Esophagus (tissue), 2 donors: ENCODE measurements at regions not wholly inside any gene's neighbourhood (a gene's known extent, or its start where the extent isn't known, plus 50 kb on each side); places are given as distances from the start of the nearest gene placed in this dataset.

Source experiments
- H3K27ac ChIP-seq, 2 donors: one replicate each; pipeline ENCODE4 v1.5.1; 2013; ENCODE audit warnings: low read depth in 2 of 2, mild to moderate bottlenecking in 2 of 2, inconsistent platforms in 1 of 2, low read length in 1 of 2, moderate library complexity in 1 of 2
- H3K27me3 ChIP-seq, 2 donors: one replicate each; pipeline ENCODE4 v1.6.1; 2013; ENCODE audit warnings: low read length in 2 of 2, control low read depth in 1 of 2, mild to moderate bottlenecking in 1 of 2; ENCODE audit not compliant: insufficient read depth in 2 of 2, control insufficient read depth in 1 of 2
- H3K36me3 ChIP-seq, 2 donors: one replicate each; pipeline ENCODE4 v1.6.1; 2013; ENCODE audit warnings: low read length in 1 of 2; ENCODE audit not compliant: control insufficient read depth in 2 of 2, insufficient read depth in 2 of 2
- H3K4me1 ChIP-seq, 2 donors: one replicate each; pipeline ENCODE4 v1.6.1; 2013; ENCODE audit warnings: low read length in 1 of 2; ENCODE audit not compliant: control insufficient read depth in 2 of 2, insufficient read depth in 2 of 2
- H3K4me3 ChIP-seq, 2 donors: one replicate each; pipeline ENCODE4 v1.5.1; 2013; ENCODE audit warnings: low read length in 2 of 2, mild to moderate bottlenecking in 2 of 2, low read depth in 1 of 2, moderate library complexity in 1 of 2
- H3K9me3 ChIP-seq, 2 donors: one replicate each; pipeline ENCODE4 v1.6.1; 2013; ENCODE audit warnings: mild to moderate bottlenecking in 2 of 2, low read depth in 1 of 2, low read length in 1 of 2, moderate library complexity in 1 of 2; ENCODE audit not compliant: control insufficient read depth in 2 of 2, insufficient read depth in 1 of 2
- WGBS, 2 donors: extraction: QIAGEN DNeasy Blood & Tissue Kit; methylation state at CpG; one replicate each; pipeline ENCODE4 v1.1.7; 2013; 5-methylcytosine and 5-hydroxymethylcytosine counted together
- donor health status: healthy with polysubstance abuse.
- donor health status: Bipolar disorder and iron deficiency.

- WGBS, 2 donors: 94 to 95% methylated on average over 2 of the region's 2 CpGs
- Histone ChIP-seq H3K27ac (no peak overlapping the region), H3K9me3 (no peaks in the 10 kb centered on the region), H3K36me3 (no peaks in the 10 kb centered on the region), H3K27me3 (no peaks in the 10 kb centered on the region), H3K4me1 (no peaks in the 10 kb centered on the region), H3K4me3 (no peak overlapping the region)
Measured at GRCh38 chr18:45151645-45152044, 463.6 kb upstream of the SLC14A2 start.

DNA sequence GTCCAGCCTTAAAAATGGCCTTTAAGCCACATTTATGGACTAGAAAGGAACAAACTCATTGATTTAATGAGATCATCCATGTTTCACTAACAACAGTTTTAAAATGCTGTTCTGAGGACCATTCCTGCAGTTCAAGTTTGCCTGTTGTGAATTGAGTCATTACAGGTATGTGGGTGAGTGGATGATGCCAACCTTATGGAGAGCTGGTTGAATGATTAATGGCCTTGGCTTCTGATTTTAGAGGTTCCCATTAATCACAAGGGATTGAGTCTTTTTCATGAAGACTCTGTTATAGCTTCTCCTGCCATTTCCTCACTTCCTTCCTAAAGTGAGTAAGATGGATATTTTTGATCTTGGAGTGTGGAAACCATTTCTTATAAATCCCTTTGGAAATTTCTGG, 459.8 kb upstream of the SLC14A2 start:
- no peaks in the 10 kb centered on the region for H3K9me3 ChIP-seq
- no peaks in the 10 kb centered on the region for H3K27me3 ChIP-seq
- H3K36me3 ChIP-seq: no peaks in the 10 kb centered on the region
- H3K4me1 ChIP-seq: no peaks in the 10 kb centered on the region
- no peak overlapping the region for H3K4me3 ChIP-seq
- H3K27ac ChIP-seq: no peak overlapping the region

DNA sequence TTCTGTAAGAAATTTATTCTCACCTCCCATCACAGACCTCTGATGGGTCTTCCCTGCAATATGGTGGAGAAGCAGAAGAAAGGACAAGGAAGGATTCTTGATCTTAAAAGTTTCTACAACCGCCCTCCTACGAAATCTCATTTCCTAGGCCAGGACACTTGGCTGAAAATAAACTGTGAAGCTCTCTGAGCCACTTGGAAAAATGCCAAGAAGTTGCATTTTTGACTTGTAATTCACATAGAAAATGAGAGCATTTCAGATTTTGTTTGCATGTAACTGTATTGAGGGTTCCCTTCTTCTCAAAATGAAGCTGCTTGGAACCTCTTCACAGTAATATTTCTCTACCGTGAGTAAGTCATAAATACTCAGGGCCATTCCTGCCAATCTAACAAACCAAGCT, 458.3 kb upstream of the SLC14A2 start:
- 77 to 79% methylated on average over 3 of the region's 3 CpGs for WGBS, 2 donors
- no peaks in the 10 kb centered on the region for H3K9me3 ChIP-seq
- no peak overlapping the region for H3K27ac ChIP-seq
- no peaks in the 10 kb centered on the region for H3K36me3 ChIP-seq
- no peaks in the 10 kb centered on the region for H3K27me3 ChIP-seq
- no peaks in the 10 kb centered on the region for H3K4me1 ChIP-seq
- no peak overlapping the region for H3K4me3 ChIP-seq

DNA sequence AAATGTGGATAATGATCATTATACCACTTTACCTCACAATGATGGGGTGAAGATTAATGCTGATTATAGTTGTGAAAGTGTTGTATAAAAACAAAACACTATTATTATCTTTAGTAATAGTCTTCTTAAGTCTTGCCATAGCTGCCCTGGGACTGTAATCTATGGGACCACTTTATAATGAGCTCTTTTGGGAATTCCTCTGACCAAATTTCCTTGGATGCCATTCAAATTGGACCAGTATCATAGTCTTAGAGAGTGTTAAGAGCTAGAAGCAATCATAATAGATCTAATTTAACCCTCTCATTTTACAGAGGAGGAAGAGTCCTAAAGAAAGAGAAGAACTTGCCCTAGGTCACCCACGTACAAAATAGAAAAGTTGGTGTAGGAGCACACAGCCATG, 457.7 kb upstream of the SLC14A2 start:
- Histone ChIP-seq H3K36me3 (no peaks in the 10 kb centered on the region), H3K4me3 (no peak overlapping the region), H3K27me3 (no peaks in the 10 kb centered on the region), H3K4me1 (no peaks in the 10 kb centered on the region), H3K27ac (no peak overlapping the region), H3K9me3 (no peaks in the 10 kb centered on the region)
- 72 to 76% methylated on average over 1 of the region's 1 CpG for WGBS, 2 donors

DNA sequence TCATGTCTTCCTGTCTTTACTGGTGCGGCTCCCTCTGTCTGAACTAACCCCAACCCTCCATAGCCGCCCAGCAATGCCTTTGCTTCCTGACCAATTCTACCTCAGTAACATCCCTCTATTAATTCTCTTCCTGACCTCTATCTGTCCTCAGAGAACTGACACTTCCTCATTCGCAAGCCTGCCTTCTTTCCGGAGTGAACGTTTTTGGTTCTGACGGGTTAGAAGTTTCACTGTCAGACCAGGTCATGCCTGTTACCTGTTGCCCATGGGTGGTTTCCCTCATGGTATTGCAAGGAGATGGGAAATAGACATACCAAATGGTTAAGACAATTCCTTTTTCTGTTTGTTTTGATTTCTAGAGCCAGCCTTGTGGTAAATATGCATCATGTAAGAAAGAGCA, 453.4 kb upstream of the SLC14A2 start:
- Histone ChIP-seq H3K4me1 (no peaks in the 10 kb centered on the region), H3K36me3 (no peaks in the 10 kb centered on the region), H3K27ac (no peak overlapping the region), H3K9me3 (no peaks in the 10 kb centered on the region), H3K4me3 (no peak overlapping the region), H3K27me3 (no peaks in the 10 kb centered on the region)
- 70 to 81% methylated on average over 6 of the region's 6 CpGs for WGBS, 2 donors

DNA sequence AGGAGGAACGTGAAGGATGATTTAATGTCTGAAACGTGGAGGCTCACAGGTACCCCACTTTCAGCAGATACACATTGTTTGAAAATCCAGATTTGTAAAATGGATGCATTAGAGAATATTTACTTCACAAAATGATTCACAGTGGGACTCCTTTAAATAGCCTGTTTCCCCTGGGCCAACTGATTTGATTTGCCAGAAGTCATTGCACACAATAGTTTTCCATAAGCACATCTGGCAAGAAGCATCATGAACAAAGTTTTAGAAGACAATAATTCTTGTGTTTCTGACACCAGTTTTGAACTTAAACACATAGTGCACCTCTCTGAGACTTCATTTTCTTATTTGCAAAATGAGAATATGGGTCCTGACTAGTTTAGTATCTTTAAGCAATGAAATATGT, 451.4 kb upstream of the SLC14A2 start:
- no peaks in the 10 kb centered on the region for H3K4me1 ChIP-seq
- H3K9me3 ChIP-seq: no peaks in the 10 kb centered on the region
- H3K27ac ChIP-seq: no peak overlapping the region
- no peaks in the 10 kb centered on the region for H3K27me3 ChIP-seq
- H3K36me3 ChIP-seq: no peaks in the 10 kb centered on the region
- WGBS, 2 donors: 58 to 66% methylated on average over 2 of the region's 2 CpGs
- H3K4me3 ChIP-seq: no peak overlapping the region

DNA sequence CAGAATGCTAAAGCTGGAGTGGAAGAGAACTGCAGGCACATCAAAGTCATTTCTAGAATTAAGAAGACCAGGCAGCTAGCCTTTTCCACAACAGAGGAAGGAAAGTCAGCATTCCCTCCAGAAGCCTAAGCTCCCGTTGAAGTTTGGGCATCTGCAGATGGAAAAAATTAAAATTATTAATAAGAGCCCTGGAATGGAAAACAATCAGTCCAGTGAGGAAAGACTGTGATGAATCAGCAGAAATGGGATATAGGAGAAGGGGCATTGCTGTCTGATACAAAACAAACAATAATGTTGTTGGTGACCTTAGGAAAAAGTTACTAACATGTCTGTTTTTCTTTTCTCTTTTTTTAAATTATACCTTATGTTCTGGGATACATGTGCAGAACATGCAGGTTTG, 450.7 kb upstream of the SLC14A2 start:
- no peaks in the 10 kb centered on the region for H3K4me1 ChIP-seq
- no peak overlapping the region for H3K4me3 ChIP-seq
- 48 to 60% methylated on average over 1 of the region's 1 CpG for WGBS, 2 donors

DNA sequence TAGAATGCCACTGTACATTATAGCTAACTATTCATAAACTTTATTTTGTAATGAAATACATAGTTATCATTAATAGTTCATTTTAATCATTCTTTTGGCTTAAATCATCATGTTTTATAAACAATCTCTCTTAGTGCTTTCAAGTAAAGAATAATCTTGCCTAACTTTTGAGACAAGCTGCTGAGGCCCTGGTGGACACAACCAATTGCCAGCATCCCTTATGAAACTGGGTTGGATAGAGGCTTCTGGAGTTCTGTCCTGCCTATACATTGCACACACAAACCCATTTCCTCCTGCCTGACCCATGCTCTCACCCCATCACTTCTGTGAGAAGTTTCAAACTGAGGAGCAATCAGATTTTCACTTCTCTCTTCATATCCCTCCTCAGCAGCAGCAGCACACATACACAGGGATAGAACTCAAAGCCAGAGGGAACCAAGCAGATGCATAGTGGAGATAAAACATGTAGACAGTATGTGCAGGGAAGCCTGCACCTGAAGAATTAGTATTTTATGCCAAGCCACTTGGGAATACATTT, 450.0 kb upstream of the SLC14A2 start:
- H3K36me3 ChIP-seq: no peaks in the 10 kb centered on the region
- no peaks in the 10 kb centered on the region for H3K27me3 ChIP-seq
- no peaks in the 10 kb centered on the region for H3K9me3 ChIP-seq
- no peaks in the 10 kb centered on the region for H3K4me1 ChIP-seq
- no peak overlapping the region for H3K4me3 ChIP-seq
- no peak overlapping the region for H3K27ac ChIP-seq

More for the DNA sequence above, 450.7 kb upstream of the SLC14A2 start:
- no peak overlapping the region for H3K27ac ChIP-seq
- no peaks in the 10 kb centered on the region for H3K36me3 ChIP-seq
- no peaks in the 10 kb centered on the region for H3K27me3 ChIP-seq
- H3K9me3 ChIP-seq: no peaks in the 10 kb centered on the region

GRCh38 chr18:45165871-45166270, 449.4 kb upstream of the SLC14A2 start:
- Histone ChIP-seq H3K9me3 (no peaks in the 10 kb centered on the region), H3K36me3 (no peaks in the 10 kb centered on the region), H3K27ac (no peak overlapping the region), H3K4me1 (no peaks in the 10 kb centered on the region), H3K4me3 (no peak overlapping the region), H3K27me3 (no peaks in the 10 kb centered on the region)
- 68 to 75% methylated on average over 3 of the region's 3 CpGs for WGBS, 2 donors

DNA sequence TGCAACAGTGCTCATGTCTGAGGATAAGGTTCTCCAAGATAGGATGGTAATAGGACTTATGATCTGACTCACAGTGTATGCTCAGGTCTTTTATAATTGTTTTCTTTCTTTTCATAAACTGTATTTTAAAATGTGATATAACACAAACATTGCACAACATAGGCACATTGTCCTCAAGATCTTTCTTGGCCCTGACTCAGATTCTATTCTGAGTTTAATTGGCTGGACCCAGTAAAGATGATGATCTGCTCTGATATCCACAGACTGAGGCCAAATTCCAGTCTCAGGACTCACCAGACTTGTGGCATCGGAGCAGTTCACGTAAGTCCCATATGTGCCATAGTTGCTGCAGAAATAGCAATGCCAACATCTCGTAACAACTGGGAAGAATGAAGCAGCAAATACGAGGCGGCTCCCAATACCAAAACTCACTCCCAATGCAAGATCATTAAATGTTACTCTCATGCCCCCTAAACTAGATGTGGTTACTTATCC, 448.9 kb upstream of the SLC14A2 start:
- H3K27ac ChIP-seq: no peak overlapping the region

More for the DNA sequence above, 448.9 kb upstream of the SLC14A2 start:
- H3K9me3 ChIP-seq: no peaks in the 10 kb centered on the region
- no peaks in the 10 kb centered on the region for H3K27me3 ChIP-seq
- H3K4me3 ChIP-seq: no peak overlapping the region
- no peaks in the 10 kb centered on the region for H3K4me1 ChIP-seq
- no peaks in the 10 kb centered on the region for H3K36me3 ChIP-seq
- WGBS, 2 donors: 69 to 70% methylated on average over 5 of the region's 5 CpGs
